Endodermal cell (in vitro differentiated cells): ENCODE measurements at regions not wholly inside any gene's neighbourhood (a gene's known extent, or its start where the extent isn't known, plus 50 kb on each side); places are given as distances from the start of the nearest gene placed in this dataset.
A peak's percentile ranks its signal among the peaks of the same experiment; 100 is the strongest.

Source experiments
- DNase-seq: peaks from one replicate; pipeline ENCODE4 v3.0.0-alpha.2; 2017
- H3K27ac ChIP-seq: 2 replicates; pipeline ENCODE4 v1.5.1; 2013; ENCODE audit warnings: mild to moderate bottlenecking, low read depth, low read length, moderate library complexity
- H3K27me3 ChIP-seq: 2 replicates; pipeline ENCODE4 v1.6.1; 2013; ENCODE audit warnings: mild to moderate bottlenecking, low read length, moderate library complexity; ENCODE audit not compliant: insufficient read depth, control insufficient read depth, poor library complexity, severe bottlenecking
- H3K36me3 ChIP-seq: 2 replicates; pipeline ENCODE4 v1.7.0; 2013; ENCODE audit warnings: mild to moderate bottlenecking, low read length, moderate library complexity; ENCODE audit not compliant: control insufficient read depth, insufficient read depth
- H3K4me1 ChIP-seq: one replicate; pipeline ENCODE4 v1.7.0; 2013; ENCODE audit warnings: low read length; ENCODE audit not compliant: control insufficient read depth, insufficient read depth
- H3K4me3 ChIP-seq: 2 replicates; pipeline ENCODE4 v1.5.1; 2013; ENCODE audit warnings: mild to moderate bottlenecking, low read length, moderate library complexity
- H3K9ac ChIP-seq: 2 replicates; pipeline ENCODE4 v1.6.1; 2013; ENCODE audit warnings: mild to moderate bottlenecking, low read length, moderate library complexity; ENCODE audit not compliant: poor library complexity, severe bottlenecking; ENCODE audit errors: extremely low read depth
- H3K9me3 ChIP-seq: 2 replicates; pipeline ENCODE4 v1.6.1; 2013; ENCODE audit warnings: mild to moderate bottlenecking, low read length, moderate library complexity; ENCODE audit not compliant: control insufficient read depth
- H3K27ac Mint-ChIP-seq: 2 replicates; pipeline ENCODE4 v1.8.0; 2020; ENCODE audit warnings: mixed read lengths
- H3K27me3 Mint-ChIP-seq: 2 replicates; pipeline ENCODE4 v1.8.0; 2021; ENCODE audit warnings: mild to moderate bottlenecking, mixed read lengths; ENCODE audit not compliant: insufficient read depth
- H3K36me3 Mint-ChIP-seq: 2 replicates; pipeline ENCODE4 v1.8.0; 2020; ENCODE audit warnings: low read depth, mixed read lengths
- H3K4me1 Mint-ChIP-seq: 2 replicates; pipeline ENCODE4 v1.8.0; 2020; ENCODE audit warnings: mixed read lengths
- H3K4me3 Mint-ChIP-seq: 2 replicates; pipeline ENCODE4 v1.8.0; 2020; ENCODE audit warnings: mild to moderate bottlenecking, moderate library complexity, mixed read lengths
- H3K9me3 Mint-ChIP-seq: 2 replicates; pipeline ENCODE4 v1.8.0; 2020; ENCODE audit warnings: mild to moderate bottlenecking, mixed read lengths
- WGBS, 2 experiments: methylation state at CpG; one replicate each; pipeline versions ENCODE4 v1.1.5 to v1.1.7; 2013; ENCODE audit warnings: missing lambda C conversion rate in 2 of 2, mixed read lengths in 1 of 2; ENCODE audit not compliant: insufficient coverage in 1 of 2, insufficient read length in 1 of 2; 5-methylcytosine and 5-hydroxymethylcytosine counted together
- TF ChIP-seq, protein P1 (sequence below): fragments of 200-600 bp; sonication (generic); conservative IDR thresholded peaks from 2 replicates; pipeline ENCODE4 v1.5.0; 2021; ENCODE audit warnings: antibody characterized with exemption, mild to moderate bottlenecking

DNA sequence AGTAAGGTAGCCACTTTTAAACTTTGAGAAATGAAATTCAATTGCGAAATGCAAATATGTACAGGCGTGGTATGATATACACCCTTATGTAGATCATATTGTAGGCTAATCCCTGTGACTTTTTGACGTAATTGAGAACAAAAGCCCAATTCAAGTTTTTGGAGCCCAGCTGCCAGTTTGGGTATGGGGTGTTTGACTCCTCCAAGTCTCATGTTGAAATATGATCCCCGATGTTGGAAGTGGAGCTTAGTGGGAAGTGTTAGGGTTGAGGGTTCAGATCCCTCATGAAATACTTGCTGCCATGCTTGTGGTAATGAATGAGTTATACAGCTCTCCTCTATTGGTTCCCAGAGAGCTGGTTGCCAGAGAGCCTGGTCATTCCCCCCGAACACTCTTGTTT, 1666.8 kb downstream of the SUCLG1 start:
- H3K4me1 Mint-ChIP-seq = no peaks in the 10 kb centered on the region
- H3K9me3 ChIP-seq = no peaks in the 10 kb centered on the region
- H3K27me3 Mint-ChIP-seq = no peaks in the 10 kb centered on the region
- DNase-seq = no peak
- H3K27ac Mint-ChIP-seq = no peak overlapping the region
- H3K4me3 ChIP-seq = no peak overlapping the region
- WGBS, 2 experiments = 90 to 96% methylated on average over 1 to 5 of the region's 5 CpGs
- H3K36me3 ChIP-seq = no peaks in the 10 kb centered on the region
- TF ChIP-seq, protein P1, sequence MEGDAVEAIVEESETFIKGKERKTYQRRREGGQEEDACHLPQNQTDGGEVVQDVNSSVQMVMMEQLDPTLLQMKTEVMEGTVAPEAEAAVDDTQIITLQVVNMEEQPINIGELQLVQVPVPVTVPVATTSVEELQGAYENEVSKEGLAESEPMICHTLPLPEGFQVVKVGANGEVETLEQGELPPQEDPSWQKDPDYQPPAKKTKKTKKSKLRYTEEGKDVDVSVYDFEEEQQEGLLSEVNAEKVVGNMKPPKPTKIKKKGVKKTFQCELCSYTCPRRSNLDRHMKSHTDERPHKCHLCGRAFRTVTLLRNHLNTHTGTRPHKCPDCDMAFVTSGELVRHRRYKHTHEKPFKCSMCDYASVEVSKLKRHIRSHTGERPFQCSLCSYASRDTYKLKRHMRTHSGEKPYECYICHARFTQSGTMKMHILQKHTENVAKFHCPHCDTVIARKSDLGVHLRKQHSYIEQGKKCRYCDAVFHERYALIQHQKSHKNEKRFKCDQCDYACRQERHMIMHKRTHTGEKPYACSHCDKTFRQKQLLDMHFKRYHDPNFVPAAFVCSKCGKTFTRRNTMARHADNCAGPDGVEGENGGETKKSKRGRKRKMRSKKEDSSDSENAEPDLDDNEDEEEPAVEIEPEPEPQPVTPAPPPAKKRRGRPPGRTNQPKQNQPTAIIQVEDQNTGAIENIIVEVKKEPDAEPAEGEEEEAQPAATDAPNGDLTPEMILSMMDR = no peak
- no peaks in the 10 kb centered on the region for H3K27me3 ChIP-seq
- H3K9me3 Mint-ChIP-seq = no peaks in the 10 kb centered on the region
- no peaks in the 10 kb centered on the region for H3K4me1 ChIP-seq
- H3K27ac ChIP-seq = no peak overlapping the region
- no peak overlapping the region for H3K4me3 Mint-ChIP-seq
- H3K9ac ChIP-seq = no peak overlapping the region
- no peaks in the 10 kb centered on the region for H3K36me3 Mint-ChIP-seq

GRCh38 chr2:82790206-82791021, 1668.7 kb downstream of the SUCLG1 start:
- Histone ChIP-seq H3K4me3 (no peak overlapping the region), H3K27me3 (no peaks in the 10 kb centered on the region), H3K4me1 (no peaks in the 10 kb centered on the region), H3K27ac (no peak overlapping the region), H3K36me3 (no peaks in the 10 kb centered on the region), H3K9me3 (no peaks in the 10 kb centered on the region), H3K9ac (no peak overlapping the region)
- TF ChIP-seq, protein P1 = no peak
- peak overlapping the region; percentile 70 for H3K27ac Mint-ChIP-seq
- H3K4me3 Mint-ChIP-seq = no peak overlapping the region
- no peaks in the 10 kb centered on the region for H3K27me3 Mint-ChIP-seq
- no peaks in the 10 kb centered on the region for H3K4me1 Mint-ChIP-seq
- H3K36me3 Mint-ChIP-seq = no peaks in the 10 kb centered on the region
- no peaks in the 10 kb centered on the region for H3K9me3 Mint-ChIP-seq
- 89 to 91% methylated on average over 5 to 16 of the region's 16 CpGs for WGBS, 2 experiments
- DNase-seq = peak; percentile 42

- H3K27me3 ChIP-seq = no peaks in the 10 kb centered on the region
- no peak overlapping the region for H3K4me3 ChIP-seq
- H3K9me3 ChIP-seq = no peaks in the 10 kb centered on the region
- Mint-ChIP-seq H3K9me3 (no peaks in the 10 kb centered on the region), H3K4me3 (no peak overlapping the region), H3K36me3 (no peaks in the 10 kb centered on the region), H3K27ac (no peak overlapping the region), H3K4me1 (no peaks in the 10 kb centered on the region), H3K27me3 (no peaks in the 10 kb centered on the region)
- no peak overlapping the region for H3K9ac ChIP-seq
- WGBS, 2 experiments = 100% methylated on average over 2 of the region's 2 CpGs; no CpG with 5 or more reads in 1 of the 2 experiments
- no peak overlapping the region for H3K27ac ChIP-seq
- DNase-seq = no peak
- H3K36me3 ChIP-seq = no peaks in the 10 kb centered on the region
- no peaks in the 10 kb centered on the region for H3K4me1 ChIP-seq
- TF ChIP-seq, protein P1 = no peak
These were observed 1669.3 kb downstream of the SUCLG1 start for GRCh38 chr2:82789851-82790205.
